Lower leg skin (tissue), 3 donors: ENCODE measurements at regions not wholly inside any gene's neighbourhood (a gene's known extent, or its start where the extent isn't known, plus 50 kb on each side); places are given as distances from the start of the nearest gene placed in this dataset.

Experiments used
- POLR2A ChIP-seq, 2 donors: fragments of 450-650 bp; IDR thresholded peaks; one replicate each; pipeline ENCODE4 v1.6.1; 2016 to 2017; ENCODE audit warnings: antibody characterized with exemption in 2 of 2, mild to moderate bottlenecking in 1 of 2, moderate library complexity in 1 of 2
- TF ChIP-seq, protein P1 (sequence below), 3 donors: fragments of 450-650 bp; IDR thresholded peaks; one replicate each; pipeline ENCODE4 v1.5.1; 2016; ENCODE audit warnings: antibody characterized with exemption in 3 of 3, mild to moderate bottlenecking in 3 of 3, moderate library complexity in 2 of 3

DNA sequence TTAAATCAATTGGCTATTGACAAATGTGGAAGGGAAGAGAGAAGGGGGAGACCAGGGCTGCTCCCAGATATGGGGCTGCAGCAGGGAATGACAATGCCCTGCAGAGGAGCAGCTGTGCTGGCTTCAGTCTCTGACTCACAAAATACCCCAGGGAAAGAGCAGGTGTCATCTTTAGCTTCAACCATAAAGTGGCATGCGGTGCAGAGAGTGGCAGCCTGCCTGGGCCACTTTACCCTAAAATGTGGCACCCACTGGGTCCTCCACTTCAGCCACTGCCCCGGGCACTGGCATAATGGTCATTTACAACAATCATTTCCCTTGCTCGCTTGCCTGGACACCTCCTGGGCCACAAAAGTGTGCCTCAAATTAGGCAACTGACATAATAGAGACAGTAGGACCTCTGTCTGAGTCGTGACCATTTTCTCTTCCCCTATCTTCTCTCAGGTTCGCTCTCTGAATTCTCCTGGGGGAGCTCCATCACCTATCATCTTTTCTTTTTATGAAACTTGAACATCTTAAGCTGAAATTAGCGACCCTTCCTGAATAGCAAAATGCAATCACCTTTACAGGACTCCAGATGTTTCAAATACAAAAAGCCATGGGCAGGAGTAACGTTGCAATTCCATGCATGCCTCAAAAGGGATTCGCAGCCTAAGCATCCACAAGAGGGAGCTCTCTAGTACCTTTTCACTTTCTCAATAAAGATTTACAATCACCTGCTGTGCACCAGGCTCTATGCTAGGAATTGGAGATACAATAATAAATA is 179.9 kb upstream of the ATF7IP start:
- TF ChIP-seq, protein P1, sequence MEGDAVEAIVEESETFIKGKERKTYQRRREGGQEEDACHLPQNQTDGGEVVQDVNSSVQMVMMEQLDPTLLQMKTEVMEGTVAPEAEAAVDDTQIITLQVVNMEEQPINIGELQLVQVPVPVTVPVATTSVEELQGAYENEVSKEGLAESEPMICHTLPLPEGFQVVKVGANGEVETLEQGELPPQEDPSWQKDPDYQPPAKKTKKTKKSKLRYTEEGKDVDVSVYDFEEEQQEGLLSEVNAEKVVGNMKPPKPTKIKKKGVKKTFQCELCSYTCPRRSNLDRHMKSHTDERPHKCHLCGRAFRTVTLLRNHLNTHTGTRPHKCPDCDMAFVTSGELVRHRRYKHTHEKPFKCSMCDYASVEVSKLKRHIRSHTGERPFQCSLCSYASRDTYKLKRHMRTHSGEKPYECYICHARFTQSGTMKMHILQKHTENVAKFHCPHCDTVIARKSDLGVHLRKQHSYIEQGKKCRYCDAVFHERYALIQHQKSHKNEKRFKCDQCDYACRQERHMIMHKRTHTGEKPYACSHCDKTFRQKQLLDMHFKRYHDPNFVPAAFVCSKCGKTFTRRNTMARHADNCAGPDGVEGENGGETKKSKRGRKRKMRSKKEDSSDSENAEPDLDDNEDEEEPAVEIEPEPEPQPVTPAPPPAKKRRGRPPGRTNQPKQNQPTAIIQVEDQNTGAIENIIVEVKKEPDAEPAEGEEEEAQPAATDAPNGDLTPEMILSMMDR (IDR thresholded peaks at IDR 0.05): no peak
- TF ChIP-seq POLR2A (IDR thresholded peaks at IDR 0.05): no peak
